Epithelial cell of esophagus (primary cell): ENCODE measurements at regions not wholly inside any gene's neighbourhood (a gene's known extent, or its start where the extent isn't known, plus 50 kb on each side); places are given as distances from the start of the nearest gene placed in this dataset.

ENCODE experiments used
- DNase-seq: peaks from one replicate; pipeline ENCODE4 v3.0.0; 2010; ENCODE audit warnings: low read depth
- H3K4me3 ChIP-seq: 2 replicates; pipeline ENCODE4 v1.5.1; 2011; ENCODE audit warnings: mild to moderate bottlenecking, low read length, control low read depth
- CTCF ChIP-seq: IDR thresholded peaks from 2 replicates; pipeline ENCODE4 v1.5.1; 2011; ENCODE audit warnings: low read depth, mild to moderate bottlenecking, low read length, control low read depth, inconsistent platforms; ENCODE audit not compliant: insufficient read depth; ENCODE audit errors: missing control alignments

GRCh38 chr7:4406288-4407058 lies 275.6 kb upstream of the FOXK1 start:
- TF ChIP-seq CTCF, result no peak
- no peak overlapping the region for H3K4me3 ChIP-seq
- peak; percentile 6 for DNase-seq

DNA sequence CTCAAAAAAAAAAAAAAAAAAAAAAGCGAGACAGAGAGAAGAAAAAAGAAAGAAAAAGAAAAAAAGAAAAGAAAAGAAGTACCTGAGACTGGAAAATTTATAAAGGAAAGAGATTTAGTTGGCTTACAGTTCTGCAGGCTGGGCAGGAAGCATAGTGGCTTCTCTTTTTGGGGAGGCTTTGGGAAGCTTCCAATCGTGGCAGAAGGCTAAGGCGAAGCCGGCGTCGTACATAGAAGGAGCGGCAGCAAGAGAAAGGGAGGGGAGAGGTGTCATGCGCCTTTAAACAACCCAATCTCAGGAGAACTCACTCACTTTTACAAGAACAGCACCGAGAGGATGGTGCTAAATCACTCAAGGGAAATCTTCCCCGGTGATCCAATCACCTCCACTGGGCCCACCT lies 272.1 kb upstream of the FOXK1 start:
- no peak for DNase-seq
- no peak for TF ChIP-seq CTCF
- H3K4me3 ChIP-seq, result no peak overlapping the region

DNA sequence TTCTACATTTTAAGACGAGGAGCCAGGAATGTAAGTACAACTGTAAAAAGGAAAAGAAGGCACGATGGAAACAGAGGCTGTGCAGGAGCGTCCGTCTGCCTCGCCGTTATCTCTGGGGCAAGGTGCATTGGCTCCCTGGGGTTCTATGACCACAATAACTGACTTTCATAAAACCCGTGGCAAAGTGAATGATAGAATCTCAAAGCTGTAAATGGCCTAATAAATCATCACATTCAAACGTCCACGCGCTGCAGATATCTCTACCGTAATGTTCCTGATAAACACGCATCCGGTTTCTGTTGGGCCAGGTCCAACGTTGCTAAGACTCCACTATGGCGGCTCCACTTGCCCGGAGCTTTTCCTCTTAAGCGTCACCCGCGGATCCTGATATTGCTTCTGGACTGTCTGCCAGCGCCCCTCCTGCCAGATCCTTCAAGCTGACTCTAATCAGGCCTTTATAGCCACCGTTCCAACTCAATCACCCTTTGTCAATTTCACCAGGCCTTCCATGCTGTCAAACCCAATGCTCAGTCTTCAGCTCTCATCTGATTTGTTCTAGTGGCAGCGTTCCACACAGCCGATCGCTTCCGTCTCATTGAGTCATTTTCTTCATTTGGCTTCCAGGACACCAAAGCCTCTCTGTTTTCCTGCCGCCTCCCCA lies 265.6 kb upstream of the FOXK1 start:
- no peak overlapping the region for H3K4me3 ChIP-seq
- peak; percentile 10 for DNase-seq
- TF ChIP-seq CTCF, result no peak

- H3K4me3 ChIP-seq, result no peak overlapping the region
- no peak for TF ChIP-seq CTCF
- DNase-seq, result no peak
These were observed 253.6 kb upstream of the FOXK1 start for GRCh38 chr7:4428526-4428925.

DNA sequence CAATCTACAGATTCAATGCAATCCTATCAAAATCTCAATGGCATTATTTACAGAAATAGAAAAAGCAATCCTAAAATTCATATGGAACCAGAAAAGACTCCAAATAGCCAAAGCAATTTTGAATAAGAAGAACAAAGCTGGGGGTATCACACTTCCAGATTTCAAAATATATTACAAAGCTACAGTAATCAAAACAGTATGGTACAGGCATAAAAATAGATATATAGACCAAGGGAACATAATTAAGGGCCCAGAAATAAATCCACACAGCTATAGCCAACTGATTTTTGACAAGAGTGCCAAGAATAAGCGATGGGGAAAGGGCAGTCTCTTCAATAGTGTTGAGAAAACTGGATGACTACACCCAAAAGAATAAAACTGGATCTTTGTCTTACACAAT lies 251.9 kb upstream of the FOXK1 start:
- no peak for DNase-seq
- H3K4me3 ChIP-seq, result no peak overlapping the region

GRCh38 chr7:4434306-4434705 lies 247.8 kb upstream of the FOXK1 start:
- H3K4me3 ChIP-seq, result no peak overlapping the region
- no peak for TF ChIP-seq CTCF
- DNase-seq, result no peak

More for the DNA sequence above, 251.9 kb upstream of the FOXK1 start:
- no peak for TF ChIP-seq CTCF

GRCh38 chr7:4436361-4436895 lies 245.7 kb upstream of the FOXK1 start:
- DNase-seq, result no peak
- no peak for TF ChIP-seq CTCF
- H3K4me3 ChIP-seq, result no peak overlapping the region
